ENCODE measurements at regions not wholly inside any gene's neighbourhood (a gene's known extent, or its start where the extent isn't known, plus 50 kb on each side); places are given as distances from the start of the nearest gene placed in this dataset.

- ATAC-seq: no peak
Observed at GRCh38 chr7:46029111-46029704, 108.1 kb upstream of the IGFBP3 start.

- ATAC-seq: no peak
Observed at GRCh38 chr7:46028246-46028645, 107.2 kb upstream of the IGFBP3 start.

GRCh38 chr7:46026741-46027140, 105.7 kb upstream of the IGFBP3 start:
- ATAC-seq: no peak

- ATAC-seq: no peak
Observed at GRCh38 chr7:46024263-46024916, 103.3 kb upstream of the IGFBP3 start.

- ATAC-seq: no peak
Observed at GRCh38 chr7:46022397-46022796, 101.3 kb upstream of the IGFBP3 start.

GRCh38 chr7:46015107-46015868, 94.2 kb upstream of the IGFBP3 start:
- ATAC-seq: no peak

GRCh38 chr7:46011501-46011900, 90.4 kb upstream of the IGFBP3 start:
- no peak for ATAC-seq

- ATAC-seq: no peak
Observed at GRCh38 chr7:46011059-46011458, 90.0 kb upstream of the IGFBP3 start.

GRCh38 chr7:46009211-46009610, 88.1 kb upstream of the IGFBP3 start:
- ATAC-seq: no peak

GRCh38 chr7:46007990-46008643, 87.0 kb upstream of the IGFBP3 start:
- ATAC-seq: no peak

GRCh38 chr7:46007194-46007593, 86.1 kb upstream of the IGFBP3 start:
- ATAC-seq: no peak

- ATAC-seq: no peak
Observed at GRCh38 chr7:46006723-46007122, 85.7 kb upstream of the IGFBP3 start.

GRCh38 chr7:46006212-46006611, 85.1 kb upstream of the IGFBP3 start:
- ATAC-seq: no peak

GRCh38 chr7:46004965-46005364, 83.9 kb upstream of the IGFBP3 start:
- no peak for ATAC-seq

GRCh38 chr7:46003896-46004875, 83.1 kb upstream of the IGFBP3 start:
- ATAC-seq: no peak

- no peak for ATAC-seq
Observed at GRCh38 chr7:46003161-46003560, 82.1 kb upstream of the IGFBP3 start.

GRCh38 chr7:46000513-46000912, 79.4 kb upstream of the IGFBP3 start:
- ATAC-seq: no peak

GRCh38 chr7:45999541-45999940, 78.5 kb upstream of the IGFBP3 start:
- ATAC-seq: no peak

- no peak for ATAC-seq
Observed at GRCh38 chr7:45998506-45998905, 77.4 kb upstream of the IGFBP3 start.

GRCh38 chr7:45993621-45994020, 72.5 kb upstream of the IGFBP3 start:
- no peak for ATAC-seq

- ATAC-seq: no peak
Observed at GRCh38 chr7:45992826-45993225, 71.8 kb upstream of the IGFBP3 start.

- no peak for ATAC-seq
Observed at GRCh38 chr7:45990276-45990675, 69.2 kb upstream of the IGFBP3 start.
